SK-N-SH (cell line): ENCODE measurements at regions not wholly inside any gene's neighbourhood (a gene's known extent, or its start where the extent isn't known, plus 50 kb on each side); places are given as distances from the start of the nearest gene placed in this dataset.

Experiments used
- CTCF ChIA-PET: fragments of 300-600, 350-600 bp; formaldehyde crosslinking; extraction: SDS; loops from one replicate; lab custom pipeline; 2021; lab: Yijun Ruan, JAX
- POLR2A ChIA-PET: fragments of 350-600 bp; sonication (Branson Sonifier 250); formaldehyde crosslinking; extraction: SDS; loops from one replicate; lab custom pipeline; 2020; ENCODE audit warnings: antibody characterized with exemption, inconsistent platforms; lab: Yijun Ruan, JAX
- DNase-seq: peaks from one replicate; pipeline ENCODE4 v3.0.0; 2012
- H2AFZ ChIP-seq: fragments of 200-600 bp; sonication (generic); 2 replicates; pipeline ENCODE4 v1.8.1; 2016; ENCODE audit warnings: antibody characterized with exemption, mild to moderate bottlenecking, low read depth
- H3F3A ChIP-seq: fragments of 200-600 bp; sonication (generic); replicated peaks from 2 replicates; pipeline ENCODE3; 2016; ENCODE audit warnings: antibody characterized with exemption, mild to moderate bottlenecking; ENCODE audit not compliant: insufficient read depth
- H3K27ac ChIP-seq, 2 experiments: fragments of 200-500 bp in 1 of 2; fragments of 200-600 bp in 1 of 2; sonication (Bioruptor generic) in 1 of 2; sonication (generic), shearing (Covaris generic) in 1 of 2; 2 replicates each; pipeline versions ENCODE4 v1.5.1 to v1.6.1; 2014 to 2016; ENCODE audit warnings: low read depth in 2 of 2, inconsistent platforms in 1 of 2, low read length in 1 of 2, mild to moderate bottlenecking in 1 of 2, mixed read lengths in 1 of 2
- H3K27me3 ChIP-seq: fragments of 200-600 bp; sonication (generic), shearing (Covaris generic); 2 replicates; pipeline ENCODE4 v1.6.1; 2016; ENCODE audit warnings: mixed run types; ENCODE audit not compliant: insufficient read depth
- H3K36me3 ChIP-seq, 2 experiments: fragments of 200-500 bp in 1 of 2; fragments of 200-600 bp in 1 of 2; sonication (Bioruptor generic) in 1 of 2; sonication (generic) in 1 of 2; replicated peaks in 1 of 2; 2 replicates each; pipeline versions ENCODE3 to v1.5.1; 2014 to 2016; ENCODE audit warnings: low read length in 1 of 2, mild to moderate bottlenecking in 1 of 2; ENCODE audit not compliant: insufficient read depth in 2 of 2, control insufficient read depth in 1 of 2
- H3K4me1 ChIP-seq, 2 experiments: fragments of 200-500 bp in 1 of 2; fragments of 200-600 bp in 1 of 2; sonication (Bioruptor generic) in 1 of 2; sonication (generic), shearing (Covaris generic) in 1 of 2; 2 replicates each; pipeline versions ENCODE4 v1.5.1 to v1.6.1; 2014 to 2016; ENCODE audit warnings: low read depth in 1 of 2, low read length in 1 of 2, mixed run types in 1 of 2; ENCODE audit not compliant: insufficient read depth in 2 of 2, control insufficient read depth in 1 of 2
- H3K4me2 ChIP-seq: fragments of 200-600 bp; sonication (generic), shearing (Covaris generic); 2 replicates; pipeline ENCODE4 v1.6.1; 2017; ENCODE audit warnings: mixed run types
- H3K4me3 ChIP-seq, 2 experiments: fragments of 200-500 bp in 1 of 2; fragments of 200-600 bp in 1 of 2; sonication (Bioruptor generic) in 1 of 2; sonication (generic), shearing (Covaris generic) in 1 of 2; 2 replicates each; pipeline versions ENCODE4 v1.5.1 to v1.8.1; 2014 to 2016; ENCODE audit warnings: low read depth in 2 of 2, inconsistent platforms in 1 of 2, low read length in 1 of 2, mild to moderate bottlenecking in 1 of 2, mixed read lengths in 1 of 2, moderate library complexity in 1 of 2
- H3K79me2 ChIP-seq: fragments of 200-600 bp; sonication (generic); 2 replicates; pipeline ENCODE4 v1.8.1; 2017; ENCODE audit warnings: mild to moderate bottlenecking; ENCODE audit not compliant: insufficient read depth
- H3K9ac ChIP-seq: fragments of 200-600 bp; sonication (generic); 2 replicates; pipeline ENCODE4 v1.6.1; 2017; ENCODE audit warnings: mixed run types
- H3K9me2 ChIP-seq: fragments of 200-600 bp; sonication (generic); 2 replicates; pipeline ENCODE4 v1.6.1; 2017; ENCODE audit warnings: mixed run types
- H3K9me3 ChIP-seq: fragments of 200-600 bp; sonication (generic); 2 replicates; pipeline ENCODE4 v1.6.1; 2017; ENCODE audit warnings: mixed run types, mild to moderate bottlenecking, moderate library complexity
- H4K20me1 ChIP-seq: fragments of 200-600 bp; sonication (generic); 2 replicates; pipeline ENCODE4 v1.6.1; 2017; ENCODE audit warnings: mild to moderate bottlenecking, mixed run types; ENCODE audit not compliant: insufficient read depth
- CHD2 ChIP-seq: fragments of 150-350 bp; IDR thresholded peaks from 2 replicates; pipeline ENCODE4 v1.6.1; 2018; ENCODE audit warnings: low read length; ENCODE audit not compliant: partially characterized antibody
- CTCF ChIP-seq: fragments of 200-600 bp; sonication (generic); IDR thresholded peaks from 2 replicates; pipeline ENCODE4 v1.6.1; 2017; ENCODE audit warnings: antibody characterized with exemption, mild to moderate bottlenecking, moderate library complexity
- JUND ChIP-seq: IDR thresholded peaks from 2 replicates; pipeline ENCODE4 v1.4.0; 2012
- POLR2AphosphoS5 ChIP-seq: IDR thresholded peaks from 2 replicates; pipeline ENCODE4 v1.6.1; 2012; ENCODE audit warnings: low read depth, low read length
- RAD21 ChIP-seq: IDR thresholded peaks from 2 replicates; pipeline ENCODE4 v1.6.1; 2012; ENCODE audit warnings: mild to moderate bottlenecking, low read length
- RXRA ChIP-seq: IDR thresholded peaks from 2 replicates; pipeline ENCODE4 v1.4.0; 2012; ENCODE audit warnings: low read depth, mild to moderate bottlenecking, borderline replicate concordance
- SIN3A ChIP-seq: IDR thresholded peaks from 2 replicates; pipeline ENCODE4 v1.6.1; 2012; ENCODE audit warnings: low read depth, mild to moderate bottlenecking, low read length, moderate library complexity, borderline replicate concordance
- TCF12 ChIP-seq: IDR thresholded peaks from 2 replicates; pipeline ENCODE4 v1.4.0; 2012
- USF2 ChIP-seq: fragments of 150-350 bp; IDR thresholded peaks from 2 replicates; pipeline ENCODE4 v1.6.1; 2017; ENCODE audit warnings: antibody characterized with exemption, low read length, low read depth, borderline replicate concordance
- WGBS: methylation state at CpG from one replicate; pipeline ENCODE4 v1.1.6; 2017; ENCODE audit warnings: low lambda C conversion rate; 5-methylcytosine and 5-hydroxymethylcytosine counted together
- TF ChIP-seq, protein P1 (sequence below): IDR thresholded peaks from 2 replicates; pipeline ENCODE4; 2012
- TF ChIP-seq, protein P2 (sequence below): IDR thresholded peaks from 2 replicates; pipeline ENCODE4 v1.4.0; 2012; ENCODE audit warnings: low read depth, borderline replicate concordance

- CTCF ChIA-PET: interaction anchor here (1.0 to 1.5 kb wide), 2 partner anchors 22 to 241 kb away, joined by 4 to 5 read pairs; no protein-coding TSS in a partner anchor
- no peak overlapping the region for H3K9ac ChIP-seq
Measured at GRCh38 chr1:228985661-228986060, 250.4 kb downstream of the RHOU start.

More at GRCh38 chr1:228985661-228986060, 250.4 kb downstream of the RHOU start:
- Histone ChIP-seq H3K27ac (no peak overlapping the region), H3K9me2 (no peaks in the 10 kb centered on the region), H2AFZ (no peak overlapping the region), H4K20me1 (no peaks in the 10 kb centered on the region), H3K79me2 (no peaks in the 10 kb centered on the region), H3K9me3 (no peaks in the 10 kb centered on the region), H3K4me1 (peaks cover 0 to 55% of the 10 kb centered on the region in 2 experiments; a peak in 1 of 4 replicates), H3K36me3 (no peaks in the 10 kb centered on the region), H3K4me3 (no peak overlapping the region)
- WGBS: 73% methylated on average over 2 of the region's 2 CpGs
- no peak for DNase-seq
- TF ChIP-seq USF2 (no peak), CTCF (no peak), POLR2AphosphoS5 (no peak), SIN3A (no peak), TCF12 (no peak), RAD21 (no peak), CHD2 (no peak), RXRA (no peak), JUND (no peak)
- TF ChIP-seq, protein P1, sequence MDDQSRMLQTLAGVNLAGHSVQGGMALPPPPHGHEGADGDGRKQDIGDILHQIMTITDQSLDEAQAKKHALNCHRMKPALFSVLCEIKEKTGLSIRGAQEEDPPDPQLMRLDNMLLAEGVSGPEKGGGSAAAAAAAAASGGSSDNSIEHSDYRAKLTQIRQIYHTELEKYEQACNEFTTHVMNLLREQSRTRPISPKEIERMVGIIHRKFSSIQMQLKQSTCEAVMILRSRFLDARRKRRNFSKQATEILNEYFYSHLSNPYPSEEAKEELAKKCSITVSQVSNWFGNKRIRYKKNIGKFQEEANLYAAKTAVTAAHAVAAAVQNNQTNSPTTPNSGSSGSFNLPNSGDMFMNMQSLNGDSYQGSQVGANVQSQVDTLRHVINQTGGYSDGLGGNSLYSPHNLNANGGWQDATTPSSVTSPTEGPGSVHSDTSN: no peak
- TF ChIP-seq, protein P2, sequence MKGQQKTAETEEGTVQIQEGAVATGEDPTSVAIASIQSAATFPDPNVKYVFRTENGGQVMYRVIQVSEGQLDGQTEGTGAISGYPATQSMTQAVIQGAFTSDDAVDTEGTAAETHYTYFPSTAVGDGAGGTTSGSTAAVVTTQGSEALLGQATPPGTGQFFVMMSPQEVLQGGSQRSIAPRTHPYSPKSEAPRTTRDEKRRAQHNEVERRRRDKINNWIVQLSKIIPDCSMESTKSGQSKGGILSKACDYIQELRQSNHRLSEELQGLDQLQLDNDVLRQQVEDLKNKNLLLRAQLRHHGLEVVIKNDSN: no peak
- TF ChIP-seq, all 33 proteins: peak for 0
- Histone ChIP-seq H3F3A (no peaks in the 10 kb centered on the region), H3K4me2 (no peak overlapping the region), H3K27me3 (no peaks in the 10 kb centered on the region)
- POLR2A ChIA-PET: no interaction called here
